Small intestine (tissue), 7 donors: ENCODE measurements at regions not wholly inside any gene's neighbourhood (a gene's known extent, or its start where the extent isn't known, plus 50 kb on each side); places are given as distances from the start of the nearest gene placed in this dataset.
"Not testable (repeated sequence)": the region's sequence is repeated elsewhere in the genome, so short reads cannot be mapped to it uniquely, and the experiment has no call there.

Experiments used
- DNase-seq, 2 donors: peaks; one replicate each; pipeline versions ENCODE4 v3.0.0 to v3.0.0-alpha.2; 2013
- FAIRE-seq: peaks from 2 replicates; lab custom pipeline; 2012; peaks lifted over from hg19 to GRCh38; lab: Jason Lieb, UNC
- H3K27ac ChIP-seq, 3 donors: one replicate each; pipeline ENCODE4 v1.5.1; 2013; ENCODE audit warnings: low read length in 2 of 3, mild to moderate bottlenecking in 2 of 3, control low read depth in 1 of 3, inconsistent platforms in 1 of 3, low read depth in 1 of 3, moderate library complexity in 1 of 3
- H3K27me3 ChIP-seq, 3 donors: one replicate each; pipeline ENCODE4 v1.6.1; 2013; ENCODE audit warnings: low read length in 3 of 3, inconsistent platforms in 1 of 3; ENCODE audit not compliant: control insufficient read depth in 3 of 3, insufficient read depth in 3 of 3
- H3K36me3 ChIP-seq, 3 donors: one replicate each; pipeline ENCODE4 v1.6.1; 2013; ENCODE audit warnings: low read length in 3 of 3, inconsistent platforms in 1 of 3, low read depth in 1 of 3, mild to moderate bottlenecking in 1 of 3, moderate library complexity in 1 of 3; ENCODE audit not compliant: control insufficient read depth in 3 of 3, insufficient read depth in 2 of 3
- H3K4me1 ChIP-seq, 3 donors: one replicate each; pipeline ENCODE4 v1.6.1; 2013; ENCODE audit warnings: low read length in 2 of 3, inconsistent platforms in 1 of 3, low read depth in 1 of 3, mild to moderate bottlenecking in 1 of 3, moderate library complexity in 1 of 3; ENCODE audit not compliant: control insufficient read depth in 3 of 3, insufficient read depth in 2 of 3
- H3K4me3 ChIP-seq, 3 donors: one replicate each; pipeline ENCODE4 v1.5.1; 2013; ENCODE audit warnings: low read length in 3 of 3, control low read depth in 1 of 3, inconsistent platforms in 1 of 3, low read depth in 1 of 3, mild to moderate bottlenecking in 1 of 3, moderate library complexity in 1 of 3
- H3K9me3 ChIP-seq, 2 donors: one replicate each; pipeline ENCODE4 v1.6.1; 2013; ENCODE audit warnings: low read depth in 1 of 2, low read length in 1 of 2; ENCODE audit not compliant: control insufficient read depth in 2 of 2, insufficient read depth in 1 of 2
- WGBS, 3 donors: extraction: QIAGEN DNeasy Blood & Tissue Kit; methylation state at CpG; one replicate each; pipeline ENCODE4 v1.1.7; 2013; 5-methylcytosine and 5-hydroxymethylcytosine counted together
- donor health status: healthy with polysubstance abuse.
- donor health status: control.
- donor health status: control.
- donor health status: Bipolar disorder and iron deficiency.
- donor health status: healthy.

GRCh38 chr12:92396647-92397252 lies 251.1 kb upstream of the BTG1 start:
- H3K27me3 ChIP-seq, result no peaks in the 10 kb centered on the region
- peaks cover 0 to 11% (median 0%) of the 10 kb centered on the region in 3 donors for H3K4me1 ChIP-seq
- no peaks in the 10 kb centered on the region for H3K36me3 ChIP-seq
- peaks cover 1 to 30% of the 10 kb centered on the region in 2 donors for H3K9me3 ChIP-seq
- H3K4me3 ChIP-seq, result no peak overlapping the region
- WGBS, 3 donors, result 83 to 87% (median 85%) methylated on average over 2 of the region's 2 CpGs
- FAIRE-seq (no peak), DNase-seq (no peak)
- H3K27ac ChIP-seq, result no peak overlapping the region

- WGBS, 3 donors, result 90 to 95% (median 94%) methylated on average over 2 of the region's 2 CpGs
- peaks cover 0 to 11% (median 0%) of the 10 kb centered on the region in 3 donors for H3K4me1 ChIP-seq
- no peaks in the 10 kb centered on the region for H3K27me3 ChIP-seq
- no peaks in the 10 kb centered on the region for H3K36me3 ChIP-seq
- FAIRE-seq, result no peak
- no peak for DNase-seq
- H3K9me3 ChIP-seq, result peaks cover 1 to 31% of the 10 kb centered on the region in 2 donors
- no peak overlapping the region for H3K4me3 ChIP-seq
- no peak overlapping the region for H3K27ac ChIP-seq
Observed at GRCh38 chr12:92395322-92395721, 249.7 kb upstream of the BTG1 start.

GRCh38 chr12:92394895-92395294 lies 249.2 kb upstream of the BTG1 start:
- Histone ChIP-seq H3K36me3 (no peaks in the 10 kb centered on the region), H3K27me3 (no peaks in the 10 kb centered on the region), H3K4me1 (peaks cover 0 to 10% (median 0%) of the 10 kb centered on the region in 3 donors), H3K27ac (no peak overlapping the region), H3K4me3 (no peak overlapping the region), H3K9me3 (peaks cover 1 to 31% of the 10 kb centered on the region in 2 donors)
- no peak for FAIRE-seq
- WGBS, 3 donors, result 84 to 91% (median 89%) methylated on average over 1 of the region's 1 CpG
- no peak for DNase-seq

- 90 to 97% (median 97%) methylated on average over 7 of the region's 7 CpGs for WGBS, 3 donors
- Histone ChIP-seq H3K9me3 (peaks cover 1 to 31% of the 10 kb centered on the region in 2 donors), H3K27ac (no peak overlapping the region), H3K27me3 (no peaks in the 10 kb centered on the region), H3K36me3 (no peaks in the 10 kb centered on the region), H3K4me3 (no peak overlapping the region), H3K4me1 (peaks cover 0 to 2% (median 0%) of the 10 kb centered on the region in 3 donors)
- DNase-seq (no peak), FAIRE-seq (no peak)
Observed at GRCh38 chr12:92393504-92393903, 247.9 kb upstream of the BTG1 start.

GRCh38 chr12:92391726-92392125 lies 246.1 kb upstream of the BTG1 start:
- not testable (repeated sequence) for DNase-seq, H3K36me3 ChIP-seq, H3K4me3 ChIP-seq, H3K4me1 ChIP-seq, FAIRE-seq, H3K27me3 ChIP-seq, H3K27ac ChIP-seq
- WGBS, 3 donors, result 94 to 100% (median 98%) methylated on average over 1 of the region's 1 CpG
- peaks cover 1 to 31% of the 10 kb centered on the region in 2 donors for H3K9me3 ChIP-seq

GRCh38 chr12:92389466-92389865 lies 243.8 kb upstream of the BTG1 start:
- Histone ChIP-seq H3K36me3 (no peaks in the 10 kb centered on the region), H3K27me3 (no peaks in the 10 kb centered on the region), H3K4me3 (no peak overlapping the region), H3K9me3 (peaks cover 1 to 25% of the 10 kb centered on the region in 2 donors), H3K4me1 (no peaks in the 10 kb centered on the region), H3K27ac (no peak overlapping the region)
- 66 to 92% (median 78%) methylated on average over 3 of the region's 3 CpGs for WGBS, 3 donors
- DNase-seq, result peak; percentile 16 to 37
- no peak for FAIRE-seq

GRCh38 chr12:92385296-92385695 lies 239.7 kb upstream of the BTG1 start:
- H3K9me3 ChIP-seq, result no peaks in the 10 kb centered on the region
- no peak overlapping the region for H3K4me3 ChIP-seq
- no peaks in the 10 kb centered on the region for H3K27me3 ChIP-seq
- H3K4me1 ChIP-seq, result no peaks in the 10 kb centered on the region
- no peak overlapping the region for H3K27ac ChIP-seq
- 86 to 94% (median 94%) methylated on average over 2 of the region's 2 CpGs for WGBS, 3 donors
- no peak for FAIRE-seq
- no peaks in the 10 kb centered on the region for H3K36me3 ChIP-seq
- no peak for DNase-seq

GRCh38 chr12:92384571-92384970 lies 238.9 kb upstream of the BTG1 start:
- Histone ChIP-seq H3K9me3 (no peaks in the 10 kb centered on the region), H3K27ac (no peak overlapping the region), H3K4me1 (no peaks in the 10 kb centered on the region), H3K4me3 (no peak overlapping the region), H3K27me3 (no peaks in the 10 kb centered on the region), H3K36me3 (no peaks in the 10 kb centered on the region)
- DNase-seq (no peak), FAIRE-seq (no peak)
- WGBS, 3 donors, result 79 to 95% (median 93%) methylated on average over 3 of the region's 3 CpGs

GRCh38 chr12:92382383-92382878 lies 236.8 kb upstream of the BTG1 start:
- Histone ChIP-seq H3K27ac (no peak overlapping the region), H3K4me3 (no peak overlapping the region), H3K36me3 (no peaks in the 10 kb centered on the region), H3K9me3 (no peaks in the 10 kb centered on the region), H3K27me3 (no peaks in the 10 kb centered on the region), H3K4me1 (no peaks in the 10 kb centered on the region)
- 96 to 98% (median 97%) methylated on average over 3 of the region's 3 CpGs for WGBS, 3 donors
- FAIRE-seq (no peak), DNase-seq (no peak)
